VCaP (cell line): ENCODE measurements at regions not wholly inside any gene's neighbourhood (a gene's known extent, or its start where the extent isn't known, plus 50 kb on each side); places are given as distances from the start of the nearest gene placed in this dataset.
"Not testable (repeated sequence)": the region's sequence is repeated elsewhere in the genome, so short reads cannot be mapped to it uniquely, and the experiment has no call there.

Experiments
- H3K27ac ChIP-seq: fragments of 450-650 bp; 2 replicates; pipeline ENCODE4 v1.5.1; 2017
- TF ChIP-seq, protein P1 (sequence below): fragments of 450-650 bp; conservative IDR thresholded peaks from 2 replicates; pipeline ENCODE4 v1.5.1; 2017; ENCODE audit warnings: mild to moderate bottlenecking, moderate library complexity

DNA sequence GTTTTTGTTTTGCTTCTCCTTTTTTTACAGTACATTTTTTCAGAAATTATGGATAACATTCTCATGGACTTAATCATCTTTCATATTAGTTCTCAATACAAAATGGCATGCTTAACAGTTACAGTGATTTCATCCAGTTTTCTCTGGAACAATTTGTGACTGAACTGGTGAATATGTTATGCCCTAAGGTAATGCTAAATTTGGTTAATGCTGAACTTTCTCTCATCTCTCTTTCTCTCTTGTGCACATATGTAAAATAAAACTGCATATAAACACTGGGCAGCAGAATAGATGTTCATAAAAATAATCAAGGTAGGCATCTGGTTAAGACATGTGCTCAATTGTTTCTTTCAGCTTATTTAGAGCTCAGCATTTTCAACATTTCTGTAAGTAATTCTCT is 196.3 kb upstream of the TMEFF2 start:
- peak overlapping the region; percentile 97 for H3K27ac ChIP-seq
- TF ChIP-seq, protein P1, sequence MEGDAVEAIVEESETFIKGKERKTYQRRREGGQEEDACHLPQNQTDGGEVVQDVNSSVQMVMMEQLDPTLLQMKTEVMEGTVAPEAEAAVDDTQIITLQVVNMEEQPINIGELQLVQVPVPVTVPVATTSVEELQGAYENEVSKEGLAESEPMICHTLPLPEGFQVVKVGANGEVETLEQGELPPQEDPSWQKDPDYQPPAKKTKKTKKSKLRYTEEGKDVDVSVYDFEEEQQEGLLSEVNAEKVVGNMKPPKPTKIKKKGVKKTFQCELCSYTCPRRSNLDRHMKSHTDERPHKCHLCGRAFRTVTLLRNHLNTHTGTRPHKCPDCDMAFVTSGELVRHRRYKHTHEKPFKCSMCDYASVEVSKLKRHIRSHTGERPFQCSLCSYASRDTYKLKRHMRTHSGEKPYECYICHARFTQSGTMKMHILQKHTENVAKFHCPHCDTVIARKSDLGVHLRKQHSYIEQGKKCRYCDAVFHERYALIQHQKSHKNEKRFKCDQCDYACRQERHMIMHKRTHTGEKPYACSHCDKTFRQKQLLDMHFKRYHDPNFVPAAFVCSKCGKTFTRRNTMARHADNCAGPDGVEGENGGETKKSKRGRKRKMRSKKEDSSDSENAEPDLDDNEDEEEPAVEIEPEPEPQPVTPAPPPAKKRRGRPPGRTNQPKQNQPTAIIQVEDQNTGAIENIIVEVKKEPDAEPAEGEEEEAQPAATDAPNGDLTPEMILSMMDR = no peak

DNA sequence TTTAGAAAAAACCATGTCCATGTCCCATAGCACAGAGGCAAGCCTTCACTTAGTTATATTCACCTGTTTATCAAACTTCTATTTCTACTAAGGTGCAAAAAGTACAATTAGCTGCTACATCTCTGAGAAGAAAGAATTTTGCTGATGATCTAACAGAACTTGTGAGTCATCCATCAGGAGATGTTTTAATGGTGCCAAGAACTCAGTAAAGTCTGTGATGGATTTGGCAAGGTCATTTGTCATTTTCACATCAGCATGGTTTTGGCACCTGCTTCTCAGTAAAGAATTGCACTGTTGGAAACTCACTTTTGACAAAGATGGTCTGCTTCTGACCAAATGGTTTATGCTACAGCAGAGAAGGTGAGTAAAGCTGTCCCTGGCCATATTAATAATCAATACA is 195.7 kb upstream of the TMEFF2 start:
- H3K27ac ChIP-seq = peak overlapping the region; percentile 97
- TF ChIP-seq, protein P1 = no peak

GRCh38 chr2:192384191-192384590 is 189.5 kb upstream of the TMEFF2 start:
- not testable (repeated sequence) for H3K27ac ChIP-seq

- TF ChIP-seq, protein P1 = no peak
- H3K27ac ChIP-seq = no peak overlapping the region
Measured at GRCh38 chr2:192381082-192381481, 186.3 kb upstream of the TMEFF2 start.

GRCh38 chr2:192379736-192380135 is 185.0 kb upstream of the TMEFF2 start:
- TF ChIP-seq, protein P1 = no peak
- no peak overlapping the region for H3K27ac ChIP-seq

DNA sequence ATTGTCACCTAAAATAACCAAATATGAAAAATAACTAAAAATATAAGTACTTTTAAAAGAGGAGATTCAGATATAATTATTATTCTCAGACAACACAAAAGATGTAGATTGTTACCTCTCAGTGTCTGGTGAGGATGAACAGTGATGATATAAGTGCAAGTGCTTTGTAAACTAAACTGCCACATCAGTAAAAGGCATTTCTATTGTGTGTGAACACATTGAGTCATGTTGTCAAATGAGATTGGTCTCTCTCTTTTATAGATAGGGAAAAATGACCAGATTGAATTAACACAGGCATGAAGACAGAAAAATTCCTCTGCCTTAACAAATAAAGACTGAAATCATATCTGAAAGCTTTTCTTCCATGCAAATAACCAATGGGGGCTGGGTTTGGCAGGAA is 182.4 kb upstream of the TMEFF2 start:
- 0 out of 2 replicates have a peak overlapping the region, but pooled peaks have one; percentile 13 for H3K27ac ChIP-seq
- TF ChIP-seq, protein P1 = no peak

DNA sequence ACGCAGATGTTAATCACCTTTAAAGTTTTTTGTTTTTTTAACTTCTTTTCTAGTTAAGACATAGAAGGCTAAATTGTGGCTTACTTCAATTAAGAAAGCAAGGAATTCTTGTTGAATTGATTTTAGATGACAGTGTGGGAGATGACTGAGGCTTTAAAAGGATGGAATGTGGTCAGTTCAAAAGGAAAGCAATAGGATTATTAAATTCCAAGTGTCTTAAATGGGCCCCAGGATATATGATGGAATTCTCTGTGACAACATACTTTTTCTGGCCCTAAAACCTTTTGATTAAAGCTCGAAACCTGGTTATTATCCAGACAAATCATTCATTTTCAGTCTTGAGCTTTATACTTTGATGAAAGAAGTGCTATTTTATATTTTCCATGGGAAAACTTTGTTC is 179.0 kb upstream of the TMEFF2 start:
- H3K27ac ChIP-seq = no peak overlapping the region
- TF ChIP-seq, protein P1 = no peak

GRCh38 chr2:192373221-192373620 is 178.5 kb upstream of the TMEFF2 start:
- TF ChIP-seq, protein P1 = no peak
- no peak overlapping the region for H3K27ac ChIP-seq
